ENCODE measurements at regions not wholly inside any gene's neighbourhood (a gene's known extent, or its start where the extent isn't known, plus 50 kb on each side); places are given as distances from the start of the nearest gene placed in this dataset.

DNA sequence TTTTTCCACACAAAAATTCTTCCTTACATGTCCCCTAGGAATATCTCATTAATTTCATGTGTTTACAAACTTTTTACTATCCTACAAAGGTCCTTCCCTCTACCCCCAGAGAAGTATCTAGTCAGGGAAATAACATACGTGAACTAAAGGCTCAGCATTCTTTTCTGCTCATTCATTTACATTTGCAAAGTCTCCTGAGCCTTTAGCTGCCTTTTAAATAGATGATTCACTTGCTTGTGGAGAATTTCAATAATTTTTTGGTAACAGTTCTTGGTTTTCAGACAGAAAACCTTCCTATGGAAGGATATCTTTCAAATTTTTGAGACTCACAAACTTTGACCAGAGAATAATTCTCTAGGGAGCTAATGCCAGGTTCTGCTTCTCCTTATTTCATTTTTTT lies 81.5 kb upstream of the RMDN2 start:
- TF ChIP-seq, protein P1, sequence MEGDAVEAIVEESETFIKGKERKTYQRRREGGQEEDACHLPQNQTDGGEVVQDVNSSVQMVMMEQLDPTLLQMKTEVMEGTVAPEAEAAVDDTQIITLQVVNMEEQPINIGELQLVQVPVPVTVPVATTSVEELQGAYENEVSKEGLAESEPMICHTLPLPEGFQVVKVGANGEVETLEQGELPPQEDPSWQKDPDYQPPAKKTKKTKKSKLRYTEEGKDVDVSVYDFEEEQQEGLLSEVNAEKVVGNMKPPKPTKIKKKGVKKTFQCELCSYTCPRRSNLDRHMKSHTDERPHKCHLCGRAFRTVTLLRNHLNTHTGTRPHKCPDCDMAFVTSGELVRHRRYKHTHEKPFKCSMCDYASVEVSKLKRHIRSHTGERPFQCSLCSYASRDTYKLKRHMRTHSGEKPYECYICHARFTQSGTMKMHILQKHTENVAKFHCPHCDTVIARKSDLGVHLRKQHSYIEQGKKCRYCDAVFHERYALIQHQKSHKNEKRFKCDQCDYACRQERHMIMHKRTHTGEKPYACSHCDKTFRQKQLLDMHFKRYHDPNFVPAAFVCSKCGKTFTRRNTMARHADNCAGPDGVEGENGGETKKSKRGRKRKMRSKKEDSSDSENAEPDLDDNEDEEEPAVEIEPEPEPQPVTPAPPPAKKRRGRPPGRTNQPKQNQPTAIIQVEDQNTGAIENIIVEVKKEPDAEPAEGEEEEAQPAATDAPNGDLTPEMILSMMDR (conservative IDR thresholded peaks at IDR 0.05; ENCODE audit: low read depth, low read length) = no peak
- TF ChIP-seq EZH2 (IDR thresholded peaks at IDR 0.05; ENCODE audit: borderline replicate concordance, low read depth, low read length, poor library complexity, severe bottlenecking) = no peak

Data from A673 (cell line).